GM23248 (cell line): ENCODE measurements at regions not wholly inside any gene's neighbourhood (a gene's known extent, or its start where the extent isn't known, plus 50 kb on each side); places are given as distances from the start of the nearest gene placed in this dataset.

Source experiments
- DNase-seq: peaks from one replicate; pipeline ENCODE4 v3.0.0-alpha.2; 2015
- H2AFZ ChIP-seq: fragments of 200-600 bp; sonication (generic); 2 replicates; pipeline ENCODE4 v1.6.1; 2016; ENCODE audit warnings: antibody characterized with exemption
- H3F3A ChIP-seq: fragments of 200-600 bp; sonication (generic); 2 replicates; pipeline ENCODE4 v1.6.1; 2016; ENCODE audit warnings: mild to moderate bottlenecking, antibody characterized with exemption, mixed run types; ENCODE audit not compliant: insufficient read depth
- H3K27ac ChIP-seq: fragments of 200-600 bp; sonication (generic); 2 replicates; pipeline ENCODE4 v1.5.1; 2016; ENCODE audit warnings: mild to moderate bottlenecking
- H3K27me3 ChIP-seq: fragments of 200-600 bp; sonication (generic); replicated peaks from 2 replicates; pipeline ENCODE4 v1.6.1; 2016; ENCODE audit warnings: mild to moderate bottlenecking; ENCODE audit not compliant: insufficient read depth
- H3K36me3 ChIP-seq: fragments of 200-600 bp; sonication (generic); 2 replicates; pipeline ENCODE4 v1.6.1; 2016; ENCODE audit warnings: low read depth, mild to moderate bottlenecking
- H3K4me1 ChIP-seq: fragments of 200-600 bp; sonication (generic); 2 replicates; pipeline ENCODE4 v1.6.1; 2016; ENCODE audit warnings: mild to moderate bottlenecking; ENCODE audit not compliant: insufficient read depth
- H3K4me2 ChIP-seq: fragments of 200-600 bp; sonication (generic); one replicate; pipeline ENCODE4 v1.6.1; 2016; ENCODE audit warnings: mild to moderate bottlenecking; ENCODE audit not compliant: unreplicated experiment
- H3K4me3 ChIP-seq: fragments of 200-600 bp; sonication (generic); 2 replicates; pipeline ENCODE4 v1.5.1; 2016; ENCODE audit warnings: mild to moderate bottlenecking
- H3K79me2 ChIP-seq: fragments of 200-600 bp; sonication (generic); 2 replicates; pipeline ENCODE4 v1.6.1; 2016; ENCODE audit warnings: mild to moderate bottlenecking; ENCODE audit not compliant: insufficient read depth
- H3K9ac ChIP-seq: fragments of 200-600 bp; sonication (generic); 2 replicates; pipeline ENCODE4 v1.6.1; 2016; ENCODE audit warnings: mild to moderate bottlenecking
- H3K9me2 ChIP-seq: fragments of 200-600 bp; sonication (generic); 2 replicates; pipeline ENCODE4 v1.6.1; 2016; ENCODE audit warnings: mixed run types, mild to moderate bottlenecking, moderate library complexity; ENCODE audit not compliant: insufficient read depth
- H3K9me3 ChIP-seq: fragments of 200-600 bp; sonication (generic); one replicate; pipeline ENCODE4 v1.6.1; 2017; ENCODE audit warnings: low read depth
- H4K20me1 ChIP-seq: fragments of 200-600 bp; sonication (generic); 2 replicates; pipeline ENCODE4 v1.6.0; 2016; ENCODE audit not compliant: insufficient read depth
- EZH2 ChIP-seq: fragments of 200-600 bp; sonication (generic); IDR thresholded peaks from 2 replicates; pipeline ENCODE4 v1.6.1; 2018; ENCODE audit warnings: antibody characterized with exemption, mild to moderate bottlenecking; ENCODE audit not compliant: insufficient read depth, poor library complexity, severe bottlenecking
- EZH2phosphoT487 ChIP-seq: fragments of 200-600 bp; sonication (generic); IDR thresholded peaks from 2 replicates; pipeline ENCODE4 v1.6.1; 2018; ENCODE audit warnings: antibody characterized with exemption, moderate library complexity, mild to moderate bottlenecking, low read depth; ENCODE audit not compliant: insufficient read depth
- WGBS, 2 experiments: methylation state at CpG; one replicate each; pipeline ENCODE4 v1.1.6; 2015 to 2017; ENCODE audit warnings: low lambda C conversion rate in 2 of 2, low coverage in 1 of 2; ENCODE audit errors: missing lambda C conversion rate in 2 of 2; 5-methylcytosine and 5-hydroxymethylcytosine counted together
- in situ Hi-C: fragments of 300-500 bp; cut with MboI; formaldehyde crosslinking; loops from 2 replicates; pipeline ENCODE4 v1.15.0; 2020

DNA sequence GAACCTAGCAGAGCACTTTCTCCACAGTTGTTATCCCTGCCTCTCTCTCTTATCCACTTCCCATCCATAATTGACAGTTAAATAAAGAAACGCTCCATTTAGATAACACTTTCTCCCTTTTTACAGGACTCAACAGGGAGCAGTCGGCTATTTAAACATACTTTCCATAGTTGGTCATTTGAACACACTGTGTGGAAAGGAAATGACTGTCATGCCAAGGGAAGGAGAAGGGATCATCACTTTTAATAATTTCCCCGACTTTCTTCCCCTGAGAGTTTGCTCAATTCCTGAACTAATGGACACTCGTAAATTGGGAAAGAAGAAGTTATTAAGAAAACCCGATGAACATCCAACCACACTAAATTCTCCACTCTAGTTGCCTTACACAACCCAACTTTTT is 400.8 kb upstream of the PTGER4 start:
- Histone ChIP-seq H3K4me3 (no peak overlapping the region), H3K79me2 (no peaks in the 10 kb centered on the region), H3K9ac (no peak overlapping the region), H3K9me3 (no peaks in the 10 kb centered on the region), H3F3A (no peaks in the 10 kb centered on the region), H3K36me3 (no peaks in the 10 kb centered on the region), H3K27me3 (no peaks in the 10 kb centered on the region), H3K9me2 (no peaks in the 10 kb centered on the region; the same call in 1 of the 2 replicates), H4K20me1 (no peaks in the 10 kb centered on the region), H3K4me2 (no peak overlapping the region), H3K27ac (no peak overlapping the region), H2AFZ (no peak overlapping the region), H3K4me1 (no peaks in the 10 kb centered on the region)
- TF ChIP-seq EZH2phosphoT487, result no peak
- TF ChIP-seq EZH2, result no peak
- WGBS, 2 experiments, result 84 to 90% methylated on average over 5 of the region's 5 CpGs
- no peak for DNase-seq
- in situ Hi-C loops, result no loop called here

DNA sequence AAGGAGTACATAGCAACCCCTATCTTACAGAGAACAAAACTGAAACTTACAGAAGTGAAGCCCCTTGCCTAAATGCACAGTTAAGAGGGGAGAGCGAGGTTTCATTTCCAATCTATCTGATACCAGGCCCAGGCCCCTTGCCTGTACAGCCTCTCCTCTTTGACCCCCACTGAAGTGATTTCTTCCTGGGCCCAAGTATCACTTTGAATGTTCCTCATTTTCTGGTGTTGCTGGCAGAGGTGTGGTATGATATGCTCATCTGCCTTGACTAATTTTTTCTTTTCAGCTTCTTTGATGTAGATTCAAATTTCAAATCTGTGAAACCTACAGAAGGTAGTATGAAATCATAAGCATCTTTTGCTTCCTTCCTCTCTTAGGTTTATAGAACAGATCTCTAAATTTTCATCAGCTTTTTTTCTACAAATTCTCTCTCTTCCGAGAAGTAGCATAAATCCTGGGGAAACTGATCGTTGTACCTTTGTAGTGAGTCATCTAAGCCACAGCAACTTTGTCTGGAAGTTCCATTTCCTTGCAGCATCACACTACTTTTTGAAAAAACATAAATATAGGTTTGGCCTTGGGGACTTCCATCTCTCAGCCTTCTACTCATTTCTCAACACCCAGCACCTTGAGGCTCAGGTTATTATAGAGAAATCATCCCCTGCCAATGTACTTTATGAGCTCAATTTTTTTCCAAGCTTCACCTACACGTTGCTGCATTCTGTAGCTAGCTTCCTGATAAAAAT is 402.4 kb upstream of the PTGER4 start:
- Histone ChIP-seq H3K9me3 (no peaks in the 10 kb centered on the region), H3K9ac (no peak overlapping the region), H3K79me2 (no peaks in the 10 kb centered on the region), H3K27me3 (no peaks in the 10 kb centered on the region), H3K9me2 (no peaks in the 10 kb centered on the region; the same call in 1 of the 2 replicates), H3F3A (no peaks in the 10 kb centered on the region), H3K4me3 (no peak overlapping the region), H3K36me3 (no peaks in the 10 kb centered on the region), H3K27ac (no peak overlapping the region), H4K20me1 (no peaks in the 10 kb centered on the region), H2AFZ (no peak overlapping the region), H3K4me1 (no peaks in the 10 kb centered on the region), H3K4me2 (no peak overlapping the region)
- in situ Hi-C loops, result no loop called here
- WGBS, 2 experiments, result 78 to 80% methylated on average over 4 of the region's 4 CpGs
- TF ChIP-seq EZH2phosphoT487 (no peak), EZH2 (no peak)
- DNase-seq, result no peak

DNA sequence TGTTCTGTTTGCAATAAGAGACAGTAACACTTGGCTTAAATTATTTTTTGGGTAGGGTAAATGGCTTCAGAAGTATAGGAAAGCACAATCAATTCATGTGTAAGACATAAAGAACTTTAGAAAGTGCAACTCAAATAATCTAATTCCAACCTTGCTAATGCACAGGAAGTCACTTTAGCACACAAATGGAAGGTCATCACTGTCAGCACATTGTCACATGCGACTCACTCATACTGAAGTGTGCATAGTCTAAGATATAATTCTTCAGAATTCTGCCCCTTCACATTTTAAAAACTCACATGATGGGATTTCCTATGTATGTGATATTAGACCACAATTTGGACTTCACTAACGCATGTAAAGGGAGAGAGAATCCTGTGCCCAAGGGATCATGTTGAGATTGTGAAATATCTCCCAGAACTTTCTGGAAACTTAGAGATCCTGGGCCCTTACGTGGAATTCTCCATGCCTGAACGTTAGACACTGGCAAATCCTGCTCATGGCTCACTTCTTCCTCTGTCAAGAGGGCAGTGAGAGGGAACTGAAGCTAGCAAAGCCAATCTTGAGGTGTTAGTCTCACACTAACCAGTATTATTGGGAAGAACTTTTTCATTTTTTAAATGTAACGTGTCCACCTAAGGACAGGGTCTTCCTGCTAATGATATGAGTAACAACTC is 403.2 kb upstream of the PTGER4 start:
- 0 out of 2 replicates have a peak, but pooled peaks cover 1% of the 10 kb centered on the region for H3K27me3 ChIP-seq
- TF ChIP-seq EZH2phosphoT487 (no peak), EZH2 (no peak)
- H3K36me3 ChIP-seq, result no peaks in the 10 kb centered on the region
- H3K4me3 ChIP-seq, result no peak overlapping the region
- H3K9me3 ChIP-seq, result no peaks in the 10 kb centered on the region
- H3K9ac ChIP-seq, result no peak overlapping the region
- no peak for DNase-seq
- no peak overlapping the region for H3K4me2 ChIP-seq
- H3F3A ChIP-seq, result no peaks in the 10 kb centered on the region
- H3K4me1 ChIP-seq, result no peaks in the 10 kb centered on the region
- H3K27ac ChIP-seq, result no peak overlapping the region
- H3K79me2 ChIP-seq, result no peaks in the 10 kb centered on the region
- no peaks in the 10 kb centered on the region; the same call in 1 of the 2 replicates for H3K9me2 ChIP-seq
- 84 to 86% methylated on average over 4 to 5 of the region's 5 CpGs for WGBS, 2 experiments
- no peak overlapping the region for H2AFZ ChIP-seq
- no peaks in the 10 kb centered on the region for H4K20me1 ChIP-seq
- in situ Hi-C loops, result no loop called here

DNA sequence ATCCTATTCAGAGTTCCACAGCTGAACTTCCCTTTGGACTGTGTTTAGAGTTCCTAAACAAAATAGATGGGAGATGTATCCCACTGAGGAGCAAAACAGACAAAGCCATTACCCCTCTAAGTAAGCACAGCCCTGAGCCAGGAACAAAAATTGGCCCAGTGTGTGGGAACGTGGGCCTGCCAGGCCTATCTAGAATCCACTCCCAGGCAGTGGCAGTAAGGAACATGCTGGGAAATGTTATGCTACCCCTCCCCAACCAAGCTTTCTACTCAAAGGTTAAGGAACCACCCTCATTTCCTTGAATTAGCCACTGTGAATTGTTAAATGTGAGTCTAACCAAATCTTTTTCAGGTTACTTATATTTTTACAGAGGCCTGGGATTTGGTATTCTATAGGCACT is 405.1 kb upstream of the PTGER4 start:
- H3F3A ChIP-seq, result no peaks in the 10 kb centered on the region
- H3K4me3 ChIP-seq, result no peak overlapping the region
- no peaks in the 10 kb centered on the region for H3K9me3 ChIP-seq
- no peaks in the 10 kb centered on the region for H3K36me3 ChIP-seq
- H3K27me3 ChIP-seq, result 0 out of 2 replicates have a peak, but pooled peaks cover 8% of the 10 kb centered on the region
- in situ Hi-C loops, result no loop called here
- no peaks in the 10 kb centered on the region for H3K4me1 ChIP-seq
- 25 to 44% methylated on average over 1 of the region's 1 CpG for whole genome bisulfite sequencing, 2 experiments
- H4K20me1 ChIP-seq, result no peaks in the 10 kb centered on the region
- no peak for DNase-seq
- no peaks in the 10 kb centered on the region; the same call in 1 of the 2 replicates for H3K9me2 ChIP-seq
- H3K9ac ChIP-seq, result no peak overlapping the region
- no peak overlapping the region for H2AFZ ChIP-seq
- no peak overlapping the region for H3K27ac ChIP-seq
- no peak overlapping the region for H3K4me2 ChIP-seq
- TF ChIP-seq EZH2 (no peak), EZH2phosphoT487 (no peak)
- H3K79me2 ChIP-seq, result no peaks in the 10 kb centered on the region
